Suprapubic skin (tissue), 4 donors: ENCODE measurements at regions not wholly inside any gene's neighbourhood (a gene's known extent, or its start where the extent isn't known, plus 50 kb on each side); places are given as distances from the start of the nearest gene placed in this dataset.

Source experiments
- DNase-seq, 2 donors: peaks; one replicate each; pipeline ENCODE4 v3.0.0-alpha.2; 2019; ENCODE audit warnings: low spot score in 2 of 2
- H3K27ac ChIP-seq: fragments of 200-600 bp; sonication (generic); one replicate; pipeline ENCODE4 v1.5.1; 2019
- H3K27me3 ChIP-seq: fragments of 200-600 bp; sonication (generic); one replicate; pipeline ENCODE4 v1.5.1; 2019
- H3K36me3 ChIP-seq: fragments of 200-600 bp; sonication (generic); one replicate; pipeline ENCODE4 v1.5.1; 2019
- H3K4me1 ChIP-seq: fragments of 200-600 bp; sonication (generic); one replicate; pipeline ENCODE4 v1.5.1; 2019
- H3K4me3 ChIP-seq: fragments of 200-600 bp; sonication (generic); one replicate; pipeline ENCODE4 v1.5.1; 2019; ENCODE audit warnings: mild to moderate bottlenecking
- H3K9me3 ChIP-seq: fragments of 200-600 bp; sonication (generic); one replicate; pipeline ENCODE4 v1.5.1; 2019
- CTCF ChIP-seq, 2 donors: fragments of 200-600 bp in 1 of 2; fragments of 450-650 bp in 1 of 2; sonication (generic) in 1 of 2; IDR thresholded peaks; one replicate each; pipeline ENCODE4 v1.5.1; 2016 to 2019; ENCODE audit warnings: antibody characterized with exemption in 2 of 2, mild to moderate bottlenecking in 1 of 2, moderate library complexity in 1 of 2
- EP300 ChIP-seq: sonication (generic); formaldehyde crosslinking; IDR thresholded peaks from one replicate; pipeline ENCODE4 v1.6.1; 2017; ENCODE audit warnings: antibody characterized with exemption
- POLR2A ChIP-seq, 2 donors: fragments of 450-650 bp; IDR thresholded peaks; one replicate each; pipeline ENCODE4 v1.6.1; 2017; ENCODE audit warnings: antibody characterized with exemption in 2 of 2, mild to moderate bottlenecking in 2 of 2, moderate library complexity in 2 of 2
- POLR2AphosphoS5 ChIP-seq, 3 donors: sonication (generic); formaldehyde crosslinking; IDR thresholded peaks; one replicate each; pipeline ENCODE4 v1.6.1; 2017; ENCODE audit warnings: antibody characterized with exemption in 3 of 3
- WGBS: methylation state at CpG from one replicate; pipeline ENCODE4 v1.1.5; 2018; 5-methylcytosine and 5-hydroxymethylcytosine counted together

- Histone ChIP-seq H3K9me3 (no peaks in the 10 kb centered on the region), H3K4me3 (no peak overlapping the region), H3K4me1 (peaks cover 4% of the 10 kb centered on the region), H3K36me3 (no peaks in the 10 kb centered on the region), H3K27me3 (peaks cover 40% of the 10 kb centered on the region), H3K27ac (no peak overlapping the region)
- 18% methylated on average over 5 of the region's 5 CpGs for WGBS
- DNase-seq = no peak
- TF ChIP-seq CTCF (IDR thresholded peaks at IDR 0.05) = no peak
- TF ChIP-seq POLR2A (IDR thresholded peaks at IDR 0.05) = no peak
- TF ChIP-seq POLR2AphosphoS5 (IDR thresholded peaks at IDR 0.05) = no peak
- no peak for TF ChIP-seq EP300
These were observed 101.8 kb downstream of the FOXL1 start for GRCh38 chr16:86680162-86680561.

- TF ChIP-seq EP300 = no peak
- no peak for TF ChIP-seq CTCF (IDR thresholded peaks at IDR 0.05)
- TF ChIP-seq POLR2A (IDR thresholded peaks at IDR 0.05) = no peak
- TF ChIP-seq POLR2AphosphoS5 (IDR thresholded peaks at IDR 0.05) = no peak
- Histone ChIP-seq H3K36me3 (no peaks in the 10 kb centered on the region), H3K27ac (no peak overlapping the region), H3K4me3 (no peak overlapping the region), H3K4me1 (peaks cover 4% of the 10 kb centered on the region), H3K27me3 (peaks cover 40% of the 10 kb centered on the region), H3K9me3 (no peaks in the 10 kb centered on the region)
- DNase-seq = no peak
- 50% methylated on average over 8 of the region's 8 CpGs for WGBS
These were observed 102.3 kb downstream of the FOXL1 start for GRCh38 chr16:86680661-86681030.

GRCh38 chr16:86681031-86681756, 102.8 kb downstream of the FOXL1 start:
- peaks cover 38% of the 10 kb centered on the region for H3K27me3 ChIP-seq
- 64% methylated on average over 33 of the region's 37 CpGs for WGBS
- H3K9me3 ChIP-seq = no peaks in the 10 kb centered on the region
- peaks cover 4% of the 10 kb centered on the region for H3K4me1 ChIP-seq
- H3K36me3 ChIP-seq = no peaks in the 10 kb centered on the region
- no peak for DNase-seq
- H3K27ac ChIP-seq = no peak overlapping the region
- H3K4me3 ChIP-seq = no peak overlapping the region
- TF ChIP-seq CTCF (IDR thresholded peaks at IDR 0.05) (no peak), POLR2A (IDR thresholded peaks at IDR 0.05) (no peak), POLR2AphosphoS5 (IDR thresholded peaks at IDR 0.05) (no peak), EP300 (no peak)

- no peaks in the 10 kb centered on the region for H3K36me3 ChIP-seq
- no peak overlapping the region for H3K4me3 ChIP-seq
- H3K9me3 ChIP-seq = no peaks in the 10 kb centered on the region
- peaks cover 4% of the 10 kb centered on the region for H3K4me1 ChIP-seq
- TF ChIP-seq EP300 = no peak
- no peak for TF ChIP-seq POLR2A (IDR thresholded peaks at IDR 0.05)
- TF ChIP-seq CTCF (IDR thresholded peaks at IDR 0.05) = no peak
- no peak for TF ChIP-seq POLR2AphosphoS5 (IDR thresholded peaks at IDR 0.05)
- H3K27me3 ChIP-seq = peaks cover 33% of the 10 kb centered on the region
- 81% methylated on average over 15 of the region's 15 CpGs for WGBS
- DNase-seq = no peak
- no peak overlapping the region for H3K27ac ChIP-seq
These were observed 103.4 kb downstream of the FOXL1 start for GRCh38 chr16:86681757-86682106.

GRCh38 chr16:86682219-86682904, 104.0 kb downstream of the FOXL1 start:
- H3K4me3 ChIP-seq = no peak overlapping the region
- H3K27ac ChIP-seq = no peak overlapping the region
- H3K9me3 ChIP-seq = no peaks in the 10 kb centered on the region
- no peak for DNase-seq
- peaks cover 4% of the 10 kb centered on the region for H3K4me1 ChIP-seq
- TF ChIP-seq POLR2AphosphoS5 (IDR thresholded peaks at IDR 0.05) (no peak), EP300 (no peak), CTCF (IDR thresholded peaks at IDR 0.05) (no peak), POLR2A (IDR thresholded peaks at IDR 0.05) (no peak)
- H3K27me3 ChIP-seq = peaks cover 32% of the 10 kb centered on the region
- WGBS = 87% methylated on average over 14 of the region's 14 CpGs
- no peaks in the 10 kb centered on the region for H3K36me3 ChIP-seq
